ENCODE measurements at regions not wholly inside any gene's neighbourhood (a gene's known extent, or its start where the extent isn't known, plus 50 kb on each side); places are given as distances from the start of the nearest gene placed in this dataset.

GRCh38 chr6:50635429-50635828 is 77.9 kb upstream of the TFAP2D start (continued):
- no peak for TF ChIP-seq CTCF (IDR thresholded peaks at IDR 0.05)
- no peak for TF ChIP-seq TP53 (CRISPR knock-in tag; IDR thresholded peaks at IDR 0.05)
- no peak for TF ChIP-seq HMGXB4 (CRISPR knock-in tag; IDR thresholded peaks at IDR 0.05)
- TF ChIP-seq FOXK1 (CRISPR knock-in tag; IDR thresholded peaks at IDR 0.05): no peak
- TF ChIP-seq ATF6 (CRISPR knock-in tag; IDR thresholded peaks at IDR 0.05): no peak
- no peak for TF ChIP-seq CDX4 (CRISPR knock-in tag; IDR thresholded peaks at IDR 0.05; ENCODE audit: borderline replicate concordance)
- no peak for TF ChIP-seq MXD4 (CRISPR knock-in tag; IDR thresholded peaks at IDR 0.05; ENCODE audit: borderline replicate concordance)
- TF ChIP-seq ERG (CRISPR knock-in tag; IDR thresholded peaks at IDR 0.05): no peak
- TF ChIP-seq ATF3 (CRISPR knock-in tag; conservative IDR thresholded peaks at IDR 0.05): no peak

- TF ChIP-seq FOXK1 (CRISPR knock-in tag; IDR thresholded peaks at IDR 0.05): no peak
- no peak for TF ChIP-seq TEAD1 (CRISPR knock-in tag; IDR thresholded peaks at IDR 0.05)
- peaks cover 4% of the 10 kb centered on the region; the same call in 1 of the 2 replicates for H3K4me1 Mint-ChIP-seq
- H3K36me3 Mint-ChIP-seq: no peaks in the 10 kb centered on the region
- no peak for ATAC-seq
- H3K27me3 Mint-ChIP-seq (ENCODE audit: low read depth): no peaks in the 10 kb centered on the region
- H3K27ac Mint-ChIP-seq: no peak overlapping the region
- ChIA-PET CTCF (no interaction called here), POLR2A (no interaction called here)
- DNase-seq (ENCODE audit: low spot score): no peak
- H3K4me3 Mint-ChIP-seq: no peak overlapping the region
- H3K9me3 Mint-ChIP-seq: no peaks in the 10 kb centered on the region
These were observed 76.1 kb upstream of the TFAP2D start for GRCh38 chr6:50637267-50637666.

GRCh38 chr6:50649086-50649485 is 64.2 kb upstream of the TFAP2D start:
- ATAC-seq (no peak), DNase-seq (ENCODE audit: low spot score) (no peak)
- Mint-ChIP-seq H3K9me3 (peaks cover 38% of the 10 kb centered on the region), H3K36me3 (peaks cover 18% of the 10 kb centered on the region), H3K4me3 (no peak overlapping the region), H3K27me3 (ENCODE audit: low read depth) (peaks cover 3% of the 10 kb centered on the region), H3K4me1 (no peaks in the 10 kb centered on the region), H3K27ac (no peak overlapping the region)
- ChIA-PET POLR2A (no interaction called here), CTCF (no interaction called here)
- TF ChIP-seq ARID4B (CRISPR knock-in tag; IDR thresholded peaks at IDR 0.05; ENCODE audit: borderline replicate concordance): no peak
- TF ChIP-seq RORB (CRISPR knock-in tag; IDR thresholded peaks at IDR 0.05): no peak
- TF ChIP-seq ZNF423 (CRISPR knock-in tag; IDR thresholded peaks at IDR 0.05): no peak
- TF ChIP-seq NFE2L1 (CRISPR knock-in tag; IDR thresholded peaks at IDR 0.05): no peak
- no peak for TF ChIP-seq FOXP4 (CRISPR knock-in tag; IDR thresholded peaks at IDR 0.05)
- no peak for TF ChIP-seq USF1 (CRISPR knock-in tag; IDR thresholded peaks at IDR 0.05)

Data from WTC11 (cell line).